Neural cell (in vitro differentiated cells): ENCODE measurements at regions not wholly inside any gene's neighbourhood (a gene's known extent, or its start where the extent isn't known, plus 50 kb on each side); places are given as distances from the start of the nearest gene placed in this dataset.
A peak's percentile ranks its signal among the peaks of the same experiment; 100 is the strongest.

Experiments used
- H2AFZ ChIP-seq: fragments of 200-600, 300-800 bp; sonication (generic), shearing (Covaris generic); 2 replicates; pipeline ENCODE4 v1.6.0; 2014; ENCODE audit warnings: low read depth, mild to moderate bottlenecking, antibody characterized with exemption, low read length, moderate library complexity
- H3F3A ChIP-seq: fragments of 200-600 bp; shearing (Covaris generic); 2 replicates; pipeline ENCODE4 v1.6.1; 2016; ENCODE audit warnings: mild to moderate bottlenecking, moderate library complexity, mixed read lengths, antibody characterized with exemption, low read length; ENCODE audit not compliant: insufficient read depth, poor library complexity, severe bottlenecking
- H3K27ac ChIP-seq: fragments of 200-600, 300-800 bp; sonication (generic), shearing (Covaris generic); 2 replicates; pipeline ENCODE4 v1.5.1; 2014; ENCODE audit warnings: mild to moderate bottlenecking, low read length, moderate library complexity
- H3K27me3 ChIP-seq: fragments of 300-800, 200-600 bp; sonication (generic), shearing (Covaris generic); 2 replicates; pipeline ENCODE4 v1.6.0; 2014; ENCODE audit warnings: mild to moderate bottlenecking, low read depth, low read length, moderate library complexity; ENCODE audit not compliant: insufficient read depth
- H3K36me3 ChIP-seq: fragments of 300-800, 200-600 bp; sonication (generic), shearing (Covaris generic); 2 replicates; pipeline ENCODE4 v1.5.1; 2014; ENCODE audit warnings: mild to moderate bottlenecking, antibody characterized with exemption, low read length, moderate library complexity; ENCODE audit not compliant: insufficient read depth
- H3K4me2 ChIP-seq: fragments of 300-800, 200-600 bp; sonication (generic), shearing (Covaris generic); 2 replicates; pipeline ENCODE4 v1.6.0; 2014; ENCODE audit warnings: mild to moderate bottlenecking, low read length
- H3K4me3 ChIP-seq: fragments of 300-800, 200-600 bp; sonication (generic), shearing (Covaris generic); 2 replicates; pipeline ENCODE4 v1.5.1; 2014; ENCODE audit warnings: mild to moderate bottlenecking, low read length, moderate library complexity
- H3K79me2 ChIP-seq: fragments of 200-600 bp; shearing (Covaris generic); replicated peaks from 2 replicates; pipeline ENCODE4 v1.6.0; 2014; ENCODE audit warnings: mild to moderate bottlenecking, low read length, moderate library complexity; ENCODE audit not compliant: insufficient read depth
- H3K9ac ChIP-seq: fragments of 300-800, 200-600 bp; sonication (generic), shearing (Covaris generic); 2 replicates; pipeline ENCODE4 v1.6.1; 2016; ENCODE audit warnings: mild to moderate bottlenecking, low read length, mixed read lengths
- H3K9me2 ChIP-seq: fragments of 200-600 bp; shearing (Covaris generic); 2 replicates; pipeline ENCODE4 v1.6.1; 2016; ENCODE audit warnings: mild to moderate bottlenecking, low read length, mixed read lengths; ENCODE audit not compliant: insufficient read depth
- H3K9me3 ChIP-seq: fragments of 200-600, 300-800 bp; sonication (generic), shearing (Covaris generic); 2 replicates; pipeline ENCODE4 v1.6.1; 2016; ENCODE audit warnings: mild to moderate bottlenecking, mixed run types, low read length, moderate library complexity, mixed read lengths
- H4K20me1 ChIP-seq: fragments of 200-600 bp; shearing (Covaris generic); 2 replicates; pipeline ENCODE4 v1.6.1; 2016; ENCODE audit warnings: mild to moderate bottlenecking, mixed run types; ENCODE audit not compliant: insufficient read depth
- EP300 ChIP-seq: fragments of 450-650 bp; conservative IDR thresholded peaks from 2 replicates; pipeline ENCODE4 v1.6.1; 2014; ENCODE audit warnings: antibody characterized with exemption, mild to moderate bottlenecking, moderate library complexity; ENCODE audit not compliant: poor library complexity, severe bottlenecking
- EZH2 ChIP-seq: fragments of 200-600, 300-800 bp; shearing (Covaris generic), sonication (generic); IDR thresholded peaks from 2 replicates; pipeline ENCODE4 v1.6.1; 2014; ENCODE audit warnings: antibody characterized with exemption, low read length, borderline replicate concordance, mild to moderate bottlenecking; ENCODE audit not compliant: insufficient read depth, poor library complexity, severe bottlenecking
- MXI1 ChIP-seq: fragments of 450-650 bp; conservative IDR thresholded peaks from 2 replicates; pipeline ENCODE4 v1.6.1; 2014; ENCODE audit warnings: antibody characterized with exemption, mild to moderate bottlenecking; ENCODE audit not compliant: poor library complexity, severe bottlenecking
- POLR2AphosphoS5 ChIP-seq: IDR thresholded peaks from 2 replicates; pipeline ENCODE4 v1.6.1; 2012
- RAD21 ChIP-seq: fragments of 450-650 bp; conservative IDR thresholded peaks from 2 replicates; pipeline ENCODE4 v1.6.1; 2014; ENCODE audit warnings: antibody characterized with exemption, mild to moderate bottlenecking, moderate library complexity
- SMC3 ChIP-seq: fragments of 450-650 bp; conservative IDR thresholded peaks from 2 replicates; pipeline ENCODE4 v1.6.1; 2014; ENCODE audit warnings: antibody characterized with exemption, mild to moderate bottlenecking, moderate library complexity; ENCODE audit not compliant: poor library complexity
- TAF1 ChIP-seq: IDR thresholded peaks from 2 replicates; pipeline ENCODE4 v1.6.1; 2012; ENCODE audit warnings: low read depth
- TF ChIP-seq, protein P1 (sequence below): IDR thresholded peaks from 2 replicates; pipeline ENCODE4 v1.6.1; 2012; ENCODE audit warnings: borderline replicate concordance
- TF ChIP-seq, protein P2 (sequence below): fragments of 450-650 bp; IDR thresholded peaks from 2 replicates; pipeline ENCODE4 v1.5.1; 2014; ENCODE audit warnings: antibody characterized with exemption, mild to moderate bottlenecking, moderate library complexity; ENCODE audit not compliant: poor library complexity, severe bottlenecking

DNA sequence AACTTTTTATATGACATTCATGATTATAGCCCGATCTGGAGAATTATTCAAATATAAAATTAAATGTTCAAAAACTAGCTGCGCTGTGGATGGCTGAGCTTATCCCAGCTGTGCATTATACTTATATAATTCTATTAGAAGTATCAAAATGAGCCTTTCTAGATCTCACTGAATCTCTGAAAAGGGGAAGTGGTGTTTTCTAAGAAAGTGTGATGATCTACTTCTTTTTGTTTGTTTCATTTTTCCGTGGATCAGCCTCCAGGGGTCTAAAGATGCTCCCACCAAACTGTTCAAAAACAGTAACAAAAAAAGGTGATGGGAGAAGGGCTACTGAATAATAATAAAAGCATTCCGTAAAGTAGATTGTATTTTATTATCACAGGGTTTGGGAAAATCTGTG is 411.3 kb upstream of the PSMD7 start:
- Histone ChIP-seq H3K4me3 (peak overlapping the region; percentile 26), H3K4me2 (peak overlapping the region; percentile 66), H3K9me2 (no peaks in the 10 kb centered on the region), H3K27ac (peak overlapping the region; percentile 99), H3K79me2 (peaks cover 87% of the 10 kb centered on the region), H3F3A (peaks cover 2% of the 10 kb centered on the region), H3K36me3 (no peaks in the 10 kb centered on the region), H4K20me1 (no peaks in the 10 kb centered on the region), H3K9me3 (no peaks in the 10 kb centered on the region), H3K9ac (peak overlapping the region; percentile 64), H2AFZ (no peak overlapping the region), H3K27me3 (no peaks in the 10 kb centered on the region)
- TF ChIP-seq, protein P1, sequence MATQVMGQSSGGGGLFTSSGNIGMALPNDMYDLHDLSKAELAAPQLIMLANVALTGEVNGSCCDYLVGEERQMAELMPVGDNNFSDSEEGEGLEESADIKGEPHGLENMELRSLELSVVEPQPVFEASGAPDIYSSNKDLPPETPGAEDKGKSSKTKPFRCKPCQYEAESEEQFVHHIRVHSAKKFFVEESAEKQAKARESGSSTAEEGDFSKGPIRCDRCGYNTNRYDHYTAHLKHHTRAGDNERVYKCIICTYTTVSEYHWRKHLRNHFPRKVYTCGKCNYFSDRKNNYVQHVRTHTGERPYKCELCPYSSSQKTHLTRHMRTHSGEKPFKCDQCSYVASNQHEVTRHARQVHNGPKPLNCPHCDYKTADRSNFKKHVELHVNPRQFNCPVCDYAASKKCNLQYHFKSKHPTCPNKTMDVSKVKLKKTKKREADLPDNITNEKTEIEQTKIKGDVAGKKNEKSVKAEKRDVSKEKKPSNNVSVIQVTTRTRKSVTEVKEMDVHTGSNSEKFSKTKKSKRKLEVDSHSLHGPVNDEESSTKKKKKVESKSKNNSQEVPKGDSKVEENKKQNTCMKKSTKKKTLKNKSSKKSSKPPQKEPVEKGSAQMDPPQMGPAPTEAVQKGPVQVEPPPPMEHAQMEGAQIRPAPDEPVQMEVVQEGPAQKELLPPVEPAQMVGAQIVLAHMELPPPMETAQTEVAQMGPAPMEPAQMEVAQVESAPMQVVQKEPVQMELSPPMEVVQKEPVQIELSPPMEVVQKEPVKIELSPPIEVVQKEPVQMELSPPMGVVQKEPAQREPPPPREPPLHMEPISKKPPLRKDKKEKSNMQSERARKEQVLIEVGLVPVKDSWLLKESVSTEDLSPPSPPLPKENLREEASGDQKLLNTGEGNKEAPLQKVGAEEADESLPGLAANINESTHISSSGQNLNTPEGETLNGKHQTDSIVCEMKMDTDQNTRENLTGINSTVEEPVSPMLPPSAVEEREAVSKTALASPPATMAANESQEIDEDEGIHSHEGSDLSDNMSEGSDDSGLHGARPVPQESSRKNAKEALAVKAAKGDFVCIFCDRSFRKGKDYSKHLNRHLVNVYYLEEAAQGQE, result no peak
- TF ChIP-seq POLR2AphosphoS5 (no peak), TAF1 (no peak), RAD21 (no peak), EP300 (no peak), EZH2 (no peak), MXI1 (no peak)
- TF ChIP-seq, protein P2, sequence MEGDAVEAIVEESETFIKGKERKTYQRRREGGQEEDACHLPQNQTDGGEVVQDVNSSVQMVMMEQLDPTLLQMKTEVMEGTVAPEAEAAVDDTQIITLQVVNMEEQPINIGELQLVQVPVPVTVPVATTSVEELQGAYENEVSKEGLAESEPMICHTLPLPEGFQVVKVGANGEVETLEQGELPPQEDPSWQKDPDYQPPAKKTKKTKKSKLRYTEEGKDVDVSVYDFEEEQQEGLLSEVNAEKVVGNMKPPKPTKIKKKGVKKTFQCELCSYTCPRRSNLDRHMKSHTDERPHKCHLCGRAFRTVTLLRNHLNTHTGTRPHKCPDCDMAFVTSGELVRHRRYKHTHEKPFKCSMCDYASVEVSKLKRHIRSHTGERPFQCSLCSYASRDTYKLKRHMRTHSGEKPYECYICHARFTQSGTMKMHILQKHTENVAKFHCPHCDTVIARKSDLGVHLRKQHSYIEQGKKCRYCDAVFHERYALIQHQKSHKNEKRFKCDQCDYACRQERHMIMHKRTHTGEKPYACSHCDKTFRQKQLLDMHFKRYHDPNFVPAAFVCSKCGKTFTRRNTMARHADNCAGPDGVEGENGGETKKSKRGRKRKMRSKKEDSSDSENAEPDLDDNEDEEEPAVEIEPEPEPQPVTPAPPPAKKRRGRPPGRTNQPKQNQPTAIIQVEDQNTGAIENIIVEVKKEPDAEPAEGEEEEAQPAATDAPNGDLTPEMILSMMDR, result no peak

DNA sequence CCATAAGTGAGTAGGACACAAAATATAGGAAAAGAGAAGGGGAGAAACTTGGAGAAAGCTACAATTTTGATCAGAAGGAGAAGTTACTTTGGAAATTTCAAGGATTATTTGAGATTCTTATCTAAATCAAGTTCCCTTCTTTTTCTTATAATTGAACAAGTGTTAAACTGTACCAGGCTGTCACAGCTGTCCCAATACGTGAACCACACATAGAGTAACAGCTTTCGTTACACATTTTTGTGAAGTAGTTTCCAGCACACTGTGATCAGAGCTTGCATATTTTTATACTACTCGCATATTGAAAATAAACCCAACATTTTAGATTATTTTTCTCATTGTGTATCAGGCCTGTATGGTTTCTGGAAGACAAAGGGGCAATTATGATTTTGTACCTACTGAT is 412.8 kb upstream of the PSMD7 start:
- Histone ChIP-seq H3K27me3 (no peaks in the 10 kb centered on the region), H2AFZ (no peak overlapping the region), H3K4me2 (no peak overlapping the region), H3K9me3 (no peaks in the 10 kb centered on the region), H3K9me2 (no peaks in the 10 kb centered on the region), H4K20me1 (no peaks in the 10 kb centered on the region), H3K79me2 (peaks cover 93% of the 10 kb centered on the region), H3K27ac (peak overlapping the region; percentile 99), H3F3A (peaks cover 2% of the 10 kb centered on the region), H3K4me3 (no peak overlapping the region), H3K36me3 (no peaks in the 10 kb centered on the region), H3K9ac (peak overlapping the region; percentile 28)
- TF ChIP-seq EP300 (no peak), EZH2 (no peak), RAD21 (no peak), SMC3 (no peak), TAF1 (no peak), MXI1 (no peak), POLR2AphosphoS5 (no peak)
- TF ChIP-seq, protein P2, result no peak
- TF ChIP-seq, protein P1, result no peak
